GM10266 (cell line): ENCODE measurements at regions not wholly inside any gene's neighbourhood (a gene's known extent, or its start where the extent isn't known, plus 50 kb on each side); places are given as distances from the start of the nearest gene placed in this dataset.

Experiments used
- DNase-seq: peaks from one replicate; pipeline ENCODE4 v3.0.0; 2012; ENCODE audit errors: extremely low spot score
- TF ChIP-seq, protein P1 (sequence below): IDR thresholded peaks from 2 replicates; pipeline ENCODE4 v1.5.1; 2012; ENCODE audit warnings: mild to moderate bottlenecking, low read depth; ENCODE audit not compliant: control insufficient read depth, insufficient read depth; ENCODE audit errors: missing control alignments

GRCh38 chr21:41662161-41662560 lies 104.7 kb downstream of the RIPK4 start:
- DNase-seq = no peak
- TF ChIP-seq, protein P1, sequence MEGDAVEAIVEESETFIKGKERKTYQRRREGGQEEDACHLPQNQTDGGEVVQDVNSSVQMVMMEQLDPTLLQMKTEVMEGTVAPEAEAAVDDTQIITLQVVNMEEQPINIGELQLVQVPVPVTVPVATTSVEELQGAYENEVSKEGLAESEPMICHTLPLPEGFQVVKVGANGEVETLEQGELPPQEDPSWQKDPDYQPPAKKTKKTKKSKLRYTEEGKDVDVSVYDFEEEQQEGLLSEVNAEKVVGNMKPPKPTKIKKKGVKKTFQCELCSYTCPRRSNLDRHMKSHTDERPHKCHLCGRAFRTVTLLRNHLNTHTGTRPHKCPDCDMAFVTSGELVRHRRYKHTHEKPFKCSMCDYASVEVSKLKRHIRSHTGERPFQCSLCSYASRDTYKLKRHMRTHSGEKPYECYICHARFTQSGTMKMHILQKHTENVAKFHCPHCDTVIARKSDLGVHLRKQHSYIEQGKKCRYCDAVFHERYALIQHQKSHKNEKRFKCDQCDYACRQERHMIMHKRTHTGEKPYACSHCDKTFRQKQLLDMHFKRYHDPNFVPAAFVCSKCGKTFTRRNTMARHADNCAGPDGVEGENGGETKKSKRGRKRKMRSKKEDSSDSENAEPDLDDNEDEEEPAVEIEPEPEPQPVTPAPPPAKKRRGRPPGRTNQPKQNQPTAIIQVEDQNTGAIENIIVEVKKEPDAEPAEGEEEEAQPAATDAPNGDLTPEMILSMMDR = no peak

GRCh38 chr21:41660748-41661147 lies 106.1 kb downstream of the RIPK4 start:
- TF ChIP-seq, protein P1 = no peak
- DNase-seq = no peak

DNA sequence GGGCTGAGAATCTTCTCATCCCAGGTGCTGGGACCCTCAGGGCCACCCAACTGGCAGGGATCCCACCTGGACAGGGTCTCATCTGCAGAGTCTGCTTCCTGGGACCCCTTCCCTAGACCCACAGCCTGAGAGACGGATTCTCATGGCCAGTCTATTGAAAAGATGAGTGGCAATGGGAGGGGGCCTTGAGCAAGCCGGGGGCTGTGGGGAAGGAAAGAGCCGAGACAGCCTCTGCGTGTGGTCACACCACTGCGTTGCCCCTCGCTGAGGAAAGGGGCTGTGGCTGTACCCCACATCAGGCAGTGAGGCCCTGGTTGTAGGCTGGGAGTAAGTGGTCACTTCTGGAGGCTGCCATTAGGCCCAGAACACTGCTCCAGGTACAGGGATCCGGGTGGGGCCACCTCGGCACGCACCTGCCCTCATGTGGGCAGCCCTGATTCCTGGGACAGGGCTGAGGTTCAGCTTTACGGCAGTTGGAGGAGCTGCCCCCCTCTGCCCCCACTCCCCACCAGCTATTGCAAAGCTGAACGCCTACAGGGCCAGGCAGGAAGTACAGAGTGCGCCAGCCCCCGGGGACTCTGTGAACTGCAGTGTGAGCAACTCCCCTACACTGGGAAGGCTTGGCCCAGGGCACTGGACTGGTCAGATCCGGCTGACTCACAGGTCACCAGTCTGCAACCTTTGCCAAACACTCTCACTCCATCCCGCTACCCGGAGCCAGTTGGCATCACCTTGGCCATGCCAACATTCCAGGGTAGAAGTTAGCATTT lies 106.9 kb downstream of the RIPK4 start:
- TF ChIP-seq, protein P1 = no peak
- DNase-seq = no peak

GRCh38 chr21:41656946-41657525 lies 109.8 kb downstream of the RIPK4 start:
- no peak for DNase-seq
- TF ChIP-seq, protein P1 = no peak

- TF ChIP-seq, protein P1 = no peak
- no peak for DNase-seq
Measured at GRCh38 chr21:41655259-41655658, 111.6 kb downstream of the RIPK4 start.

DNA sequence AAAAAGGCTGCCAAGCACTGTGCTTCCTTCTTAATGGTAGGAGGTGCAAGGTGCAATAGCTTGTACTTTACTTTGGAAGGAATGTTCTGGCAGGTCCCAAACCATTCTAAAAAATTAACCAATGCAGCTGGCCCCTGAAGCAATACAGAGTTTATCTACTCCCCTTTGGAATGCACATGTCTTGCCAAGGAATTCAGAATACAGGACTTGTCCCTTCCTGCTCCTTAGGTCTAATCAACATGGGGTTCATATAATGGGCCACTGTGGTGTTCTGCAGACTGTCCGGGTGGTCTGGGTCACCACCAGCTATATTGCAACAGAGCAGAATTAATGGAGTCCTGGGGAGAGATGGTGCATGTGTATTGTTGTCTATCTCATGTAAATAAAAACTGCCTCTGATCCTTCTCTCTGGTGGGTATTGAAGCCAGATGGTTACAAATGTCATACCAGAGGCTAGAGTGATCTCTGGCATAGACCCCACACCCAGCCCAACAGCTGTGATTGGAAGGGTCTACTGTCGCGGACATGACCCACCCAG lies 112.8 kb downstream of the RIPK4 start:
- TF ChIP-seq, protein P1 = no peak
- DNase-seq = no peak

DNA sequence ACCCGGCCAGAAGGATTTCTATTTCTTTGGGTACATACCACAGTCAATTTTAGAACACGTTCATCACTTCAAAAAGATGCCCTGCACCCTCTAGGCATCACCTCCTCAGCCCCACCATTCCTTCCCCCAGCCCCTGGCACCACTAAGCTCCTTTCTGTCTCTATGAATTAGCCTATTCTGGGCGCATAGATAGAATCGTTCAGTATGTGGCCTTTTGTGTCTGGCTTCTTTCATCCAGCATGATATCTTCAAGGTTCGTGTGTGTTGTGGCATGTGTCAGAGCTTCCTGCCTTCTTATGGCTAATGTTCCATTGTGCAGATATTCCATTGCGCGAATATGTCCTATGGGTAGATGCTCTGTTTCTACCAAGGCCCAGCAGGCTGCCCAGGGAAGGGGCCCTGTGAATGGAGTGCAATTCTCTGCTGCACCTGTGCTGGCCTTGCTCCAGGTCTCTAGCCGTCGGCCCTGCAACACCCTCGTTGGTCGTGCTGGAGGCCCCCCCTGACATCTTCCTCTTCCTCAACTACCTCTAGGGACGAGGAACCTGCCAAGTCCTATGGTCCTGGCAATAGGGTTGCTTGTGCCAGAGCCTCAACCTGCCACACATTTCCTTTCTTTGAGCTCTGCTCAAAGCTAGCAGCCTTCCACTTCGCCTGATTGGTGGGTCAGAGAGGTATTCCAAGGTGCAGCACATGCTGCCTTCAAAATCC lies 113.5 kb downstream of the RIPK4 start:
- no peak for DNase-seq
- TF ChIP-seq, protein P1 = no peak
